Left ventricle myocardium inferior (tissue), 1 donor: ENCODE measurements at regions not wholly inside any gene's neighbourhood (a gene's known extent, or its start where the extent isn't known, plus 50 kb on each side); places are given as distances from the start of the nearest gene placed in this dataset.
A peak's percentile ranks its signal among the peaks of the same experiment; 100 is the strongest.
"Not testable (repeated sequence)": the region's sequence is repeated elsewhere in the genome, so short reads cannot be mapped to it uniquely, and the experiment has no call there.

Experiments
- DNase-seq: peaks from one replicate; pipeline ENCODE4 v3.0.0-alpha.2; 2020
- H3K27ac ChIP-seq: fragments of 200-600 bp; replicated peaks from 2 replicates; pipeline ENCODE4 v1.8.0; 2021
- H3K27me3 ChIP-seq: fragments of 200-600 bp; 2 replicates; pipeline ENCODE4 v1.8.0; 2021; ENCODE audit warnings: low read depth
- H3K36me3 ChIP-seq: fragments of 200-600 bp; 2 replicates; pipeline ENCODE4 v1.8.0; 2021
- H3K4me1 ChIP-seq: fragments of 200-600 bp; 2 replicates; pipeline ENCODE4 v1.8.0; 2021
- H3K4me3 ChIP-seq: fragments of 200-600 bp; 2 replicates; pipeline ENCODE4 v1.8.0; 2021; ENCODE audit warnings: mild to moderate bottlenecking, moderate library complexity
- H3K9me3 ChIP-seq: fragments of 200-600 bp; replicated peaks from 2 replicates; pipeline ENCODE4 v1.8.0; 2021
- intact Hi-C: fragments of 100-400 bp; cut with micrococcal nuclease; formaldehyde crosslinking; loops from one replicate; pipeline ENCODE4 v1.11.0; 2022
- TF ChIP-seq, protein P1 (sequence below): fragments of 200-600 bp; IDR thresholded peaks from 2 replicates; pipeline ENCODE4 v1.8.0; 2021; ENCODE audit warnings: antibody characterized with exemption, mild to moderate bottlenecking, borderline replicate concordance
- donor health status: DM: no; HTN: yes; CAD: no; lungs with severe emphysema.

DNA sequence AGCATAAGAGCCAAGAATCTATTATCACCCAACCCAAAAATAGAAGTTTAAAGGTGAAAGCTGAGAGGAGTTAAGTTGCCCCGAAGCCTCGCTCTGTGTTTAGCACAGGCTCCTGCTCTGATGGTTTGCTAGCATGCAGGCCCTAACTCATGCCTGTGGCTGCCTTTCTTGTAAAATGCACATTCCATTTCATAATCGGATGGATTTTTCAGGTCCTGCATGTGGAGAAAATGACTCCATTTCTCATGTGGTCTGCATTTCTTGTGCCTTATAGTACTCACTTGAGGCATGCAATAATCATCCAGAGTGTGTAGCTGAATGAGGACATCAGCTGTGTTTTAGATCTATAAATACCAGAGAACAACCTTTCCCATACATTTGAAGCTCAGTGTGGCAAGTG lies 381.8 kb downstream of the CPS1 start:
- Histone ChIP-seq H3K27ac (peak overlapping the region; percentile 28), H3K9me3 (peaks cover 10% of the 10 kb centered on the region), H3K36me3 (no peaks in the 10 kb centered on the region), H3K4me3 (no peak overlapping the region), H3K27me3 (no peaks in the 10 kb centered on the region), H3K4me1 (peaks cover 10% of the 10 kb centered on the region)
- intact Hi-C loops: no loop called here
- DNase-seq: no peak
- TF ChIP-seq, protein P1, sequence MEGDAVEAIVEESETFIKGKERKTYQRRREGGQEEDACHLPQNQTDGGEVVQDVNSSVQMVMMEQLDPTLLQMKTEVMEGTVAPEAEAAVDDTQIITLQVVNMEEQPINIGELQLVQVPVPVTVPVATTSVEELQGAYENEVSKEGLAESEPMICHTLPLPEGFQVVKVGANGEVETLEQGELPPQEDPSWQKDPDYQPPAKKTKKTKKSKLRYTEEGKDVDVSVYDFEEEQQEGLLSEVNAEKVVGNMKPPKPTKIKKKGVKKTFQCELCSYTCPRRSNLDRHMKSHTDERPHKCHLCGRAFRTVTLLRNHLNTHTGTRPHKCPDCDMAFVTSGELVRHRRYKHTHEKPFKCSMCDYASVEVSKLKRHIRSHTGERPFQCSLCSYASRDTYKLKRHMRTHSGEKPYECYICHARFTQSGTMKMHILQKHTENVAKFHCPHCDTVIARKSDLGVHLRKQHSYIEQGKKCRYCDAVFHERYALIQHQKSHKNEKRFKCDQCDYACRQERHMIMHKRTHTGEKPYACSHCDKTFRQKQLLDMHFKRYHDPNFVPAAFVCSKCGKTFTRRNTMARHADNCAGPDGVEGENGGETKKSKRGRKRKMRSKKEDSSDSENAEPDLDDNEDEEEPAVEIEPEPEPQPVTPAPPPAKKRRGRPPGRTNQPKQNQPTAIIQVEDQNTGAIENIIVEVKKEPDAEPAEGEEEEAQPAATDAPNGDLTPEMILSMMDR: no peak

DNA sequence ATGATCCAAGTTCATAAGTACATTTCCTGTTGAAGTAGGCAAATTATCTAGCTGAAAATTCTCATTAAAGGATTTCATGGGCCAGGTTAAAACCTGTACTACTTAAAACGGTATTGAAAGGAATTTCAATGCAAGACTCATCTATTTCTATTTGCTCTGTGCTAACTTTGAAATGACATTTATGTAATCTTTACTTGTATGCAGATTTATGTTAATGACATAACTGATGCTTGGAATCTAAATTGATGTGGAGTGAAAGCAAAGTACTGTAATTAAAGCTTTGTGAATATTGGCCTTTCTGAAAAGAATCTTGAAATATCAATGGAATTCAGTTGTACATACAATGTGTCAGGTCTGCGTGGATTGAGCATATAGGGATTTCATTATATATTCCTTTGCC lies 390.0 kb downstream of the CPS1 start:
- H3K36me3 ChIP-seq: no peaks in the 10 kb centered on the region
- H3K4me3 ChIP-seq: no peak overlapping the region
- no peaks in the 10 kb centered on the region for H3K9me3 ChIP-seq
- no peak for DNase-seq
- no peaks in the 10 kb centered on the region for H3K4me1 ChIP-seq
- H3K27me3 ChIP-seq: no peaks in the 10 kb centered on the region
- intact Hi-C loops: no loop called here
- TF ChIP-seq, protein P1: no peak
- H3K27ac ChIP-seq: no peak overlapping the region

DNA sequence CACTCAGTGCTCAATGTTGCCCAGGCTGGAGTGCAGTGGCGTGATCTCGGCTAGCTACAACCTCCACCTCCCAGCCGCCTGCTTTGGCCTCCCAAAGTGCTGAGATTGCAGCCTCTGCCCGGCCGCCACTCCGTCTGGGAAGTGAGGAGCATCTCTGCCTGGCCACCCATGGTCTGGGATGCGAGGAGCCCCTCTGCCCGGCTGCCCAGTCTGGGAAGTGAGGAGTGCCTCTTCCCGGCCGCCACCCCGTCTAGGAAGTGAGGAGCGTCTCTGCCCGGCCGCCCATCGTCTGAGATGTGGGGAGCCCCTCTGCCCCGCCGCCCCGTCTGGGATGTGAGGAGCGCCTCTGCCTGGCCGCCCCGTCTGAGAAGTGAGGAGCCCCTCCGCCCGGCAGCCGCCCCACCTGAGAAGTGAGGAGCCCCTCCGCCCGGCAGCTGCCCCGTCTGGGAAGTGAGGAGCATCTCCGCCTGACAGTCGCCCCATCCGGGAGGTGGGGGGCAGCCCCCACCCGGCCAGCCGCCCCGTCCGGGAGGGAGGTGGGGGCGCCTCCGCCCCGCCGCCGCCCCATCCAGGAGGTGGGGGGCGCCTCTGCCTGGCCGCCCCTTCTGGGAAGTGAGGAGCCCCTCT lies 394.1 kb downstream of the CPS1 start:
- not testable (repeated sequence) for H3K27ac ChIP-seq

DNA sequence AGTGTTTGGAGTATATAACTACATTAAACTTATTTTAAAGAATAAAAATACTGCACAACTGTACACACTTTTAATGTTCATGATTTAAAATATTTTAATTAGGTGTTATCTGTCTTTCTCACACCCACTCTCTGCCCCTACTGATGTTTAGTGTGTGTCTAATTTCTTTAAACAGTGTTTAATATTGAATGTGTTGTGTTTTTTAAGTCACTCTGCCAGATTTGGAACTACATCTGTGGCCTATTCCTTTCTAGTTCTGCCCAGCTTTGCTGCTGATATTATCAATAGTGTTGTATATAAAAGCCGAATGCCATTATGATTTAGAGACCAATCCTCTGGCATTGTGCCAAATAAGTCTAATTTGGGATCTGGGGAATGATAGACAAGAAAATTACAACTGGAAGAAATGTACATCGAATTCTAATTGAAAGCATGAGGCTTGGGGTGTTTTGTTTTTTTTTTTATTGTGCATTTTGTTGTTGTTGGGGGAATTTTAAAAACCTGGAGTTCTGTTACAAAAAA lies 398.0 kb downstream of the CPS1 start:
- H3K27ac ChIP-seq: no peak overlapping the region
- TF ChIP-seq, protein P1: no peak
- no peaks in the 10 kb centered on the region for H3K27me3 ChIP-seq
- H3K9me3 ChIP-seq: no peaks in the 10 kb centered on the region
- H3K4me3 ChIP-seq: no peak overlapping the region
- intact Hi-C loops: no loop called here
- DNase-seq: no peak
- H3K4me1 ChIP-seq: no peaks in the 10 kb centered on the region
- H3K36me3 ChIP-seq: no peaks in the 10 kb centered on the region

More for the DNA sequence above, 394.1 kb downstream of the CPS1 start:
- H3K9me3 ChIP-seq, DNase-seq, intact Hi-C loops, H3K27me3 ChIP-seq, H3K4me3 ChIP-seq, H3K36me3 ChIP-seq, H3K4me1 ChIP-seq: not testable (repeated sequence)

DNA sequence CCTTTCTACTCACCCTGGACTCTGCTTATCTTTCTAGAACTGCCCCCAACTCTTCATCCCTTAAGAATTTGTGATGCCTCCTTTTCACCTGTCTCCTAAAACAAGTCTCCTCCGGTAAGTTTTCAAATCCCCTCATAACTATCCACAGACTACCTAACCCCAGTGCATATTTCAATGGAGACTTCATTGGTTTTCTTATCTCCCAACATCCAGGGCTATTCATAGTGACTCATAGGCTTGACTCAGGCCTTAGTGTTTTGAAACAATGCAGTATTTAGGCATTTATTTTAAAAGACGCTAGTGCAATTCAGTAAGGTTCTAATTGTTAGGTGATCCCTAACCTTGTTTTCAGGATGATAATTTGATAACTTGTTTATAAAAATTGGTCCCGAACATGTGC lies 399.2 kb downstream of the CPS1 start:
- no peak for DNase-seq
- TF ChIP-seq, protein P1: no peak
- H3K9me3 ChIP-seq: no peaks in the 10 kb centered on the region
- H3K27me3 ChIP-seq: no peaks in the 10 kb centered on the region
- H3K27ac ChIP-seq: no peak overlapping the region
- H3K4me3 ChIP-seq: no peak overlapping the region
- intact Hi-C loops: no loop called here
- H3K36me3 ChIP-seq: no peaks in the 10 kb centered on the region
- no peaks in the 10 kb centered on the region for H3K4me1 ChIP-seq

DNA sequence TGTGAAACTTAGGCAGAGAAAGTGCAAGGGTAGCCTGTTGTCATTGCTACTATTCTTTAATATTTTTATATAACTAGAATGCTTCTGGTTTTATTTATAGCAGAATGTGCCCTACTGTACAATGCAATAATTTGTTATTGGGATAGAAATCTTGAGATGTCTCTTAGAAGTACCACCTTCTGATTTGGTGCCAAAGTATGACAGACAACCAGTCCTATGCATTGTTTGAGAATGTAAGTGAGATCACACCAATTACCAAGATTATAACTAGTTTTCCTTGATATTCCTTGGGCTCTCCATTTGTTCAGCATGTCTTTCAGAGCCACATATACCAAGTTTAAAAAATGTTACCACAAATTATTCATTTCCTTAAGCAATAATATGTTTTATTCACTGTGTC lies 399.7 kb downstream of the CPS1 start:
- Histone ChIP-seq H3K9me3 (no peaks in the 10 kb centered on the region), H3K4me1 (no peaks in the 10 kb centered on the region), H3K36me3 (no peaks in the 10 kb centered on the region), H3K27ac (no peak overlapping the region), H3K4me3 (no peak overlapping the region), H3K27me3 (no peaks in the 10 kb centered on the region)
- TF ChIP-seq, protein P1: no peak
- intact Hi-C loops: no loop called here
- no peak for DNase-seq
